Motor neuron (in vitro differentiated cells): ENCODE measurements at regions not wholly inside any gene's neighbourhood (a gene's known extent, or its start where the extent isn't known, plus 50 kb on each side); places are given as distances from the start of the nearest gene placed in this dataset.

Experiments
- ATAC-seq, 8 experiments: fragments of 200-7000 bp; cut with Tn5 transposase; replicated peaks in 6 of 8; 2 replicates each; pipeline ENCODE4 v1.8.0; 2021; ENCODE audit warnings: mild to moderate bottlenecking in 8 of 8, moderate library complexity in 8 of 8
- H3K27ac ChIP-seq, 2 donors: fragments of 250-450 bp; sonication (Bioruptor Pico); 2 replicates each; pipeline ENCODE4 v1.9.0; 2021; ENCODE audit warnings: antibody characterized with exemption in 2 of 2, mild to moderate bottlenecking in 2 of 2, moderate library complexity in 1 of 2
- H3K4me1 ChIP-seq, 2 donors: fragments of 250-450 bp; sonication (Bioruptor Pico); replicated peaks in 1 of 2; 2 replicates each; pipeline ENCODE4 v1.6.1; 2021; ENCODE audit warnings: antibody characterized with exemption in 2 of 2, mild to moderate bottlenecking in 2 of 2, moderate library complexity in 1 of 2
- H3K4me3 ChIP-seq, 5 donors: fragments of 250-450 bp; sonication (Bioruptor Pico); 2 replicates each; pipeline ENCODE4 v1.9.0; 2021; ENCODE audit warnings: antibody characterized with exemption in 5 of 5, mild to moderate bottlenecking in 5 of 5, moderate library complexity in 4 of 5
- WGBS, 10 experiments: fragments of 450-650 bp; shearing (Covaris generic); methylation state at CpG; one replicate each; pipeline ENCODE4 v1.0.0; 2022; 5-methylcytosine and 5-hydroxymethylcytosine counted together
- in situ Hi-C, 9 experiments: fragments of 400-800 bp; cut with MboI; loops; one replicate each; pipeline ENCODE4 v1.15.0; 2021; ENCODE audit warnings: low sequenced_read_pairs in 9 of 9, low pct_unique_long_range_greater_than_20kb in 2 of 9; ENCODE audit not compliant: unreplicated experiment in 9 of 9

GRCh38 chr17:77390870-77391269 is 250.1 kb downstream of the SEC14L1 start:
- H3K27ac ChIP-seq: no peak overlapping the region
- in situ Hi-C loops: no loop called here

GRCh38 chr17:77391668-77392375 is 251.1 kb downstream of the SEC14L1 start:
- H3K27ac ChIP-seq: peak overlapping the region in 1 of 2 donors; percentile 64
- 10 to 100% (median 35%) methylated on average over 1 to 7 of the region's 7 CpGs; no CpG with 5 or more reads in 3 of the 10 experiments for WGBS, 10 experiments
- H3K4me1 ChIP-seq: peaks cover 57 to 63% of the 10 kb centered on the region in 2 donors
- ATAC-seq: peak; percentile 19 to 81 (median 32)
- in situ Hi-C loops: no loop called here
- H3K4me3 ChIP-seq: no peak overlapping the region

More at GRCh38 chr17:77390870-77391269, 250.1 kb downstream of the SEC14L1 start:
- no peak for ATAC-seq
- 51 to 94% (median 78%) methylated on average over 1 to 8 of the region's 12 CpGs; no CpG with 5 or more reads in 4 of the 10 experiments for WGBS, 10 experiments
- Histone ChIP-seq H3K4me3 (no peak overlapping the region), H3K4me1 (peaks cover 63 to 72% of the 10 kb centered on the region in 2 donors)

DNA sequence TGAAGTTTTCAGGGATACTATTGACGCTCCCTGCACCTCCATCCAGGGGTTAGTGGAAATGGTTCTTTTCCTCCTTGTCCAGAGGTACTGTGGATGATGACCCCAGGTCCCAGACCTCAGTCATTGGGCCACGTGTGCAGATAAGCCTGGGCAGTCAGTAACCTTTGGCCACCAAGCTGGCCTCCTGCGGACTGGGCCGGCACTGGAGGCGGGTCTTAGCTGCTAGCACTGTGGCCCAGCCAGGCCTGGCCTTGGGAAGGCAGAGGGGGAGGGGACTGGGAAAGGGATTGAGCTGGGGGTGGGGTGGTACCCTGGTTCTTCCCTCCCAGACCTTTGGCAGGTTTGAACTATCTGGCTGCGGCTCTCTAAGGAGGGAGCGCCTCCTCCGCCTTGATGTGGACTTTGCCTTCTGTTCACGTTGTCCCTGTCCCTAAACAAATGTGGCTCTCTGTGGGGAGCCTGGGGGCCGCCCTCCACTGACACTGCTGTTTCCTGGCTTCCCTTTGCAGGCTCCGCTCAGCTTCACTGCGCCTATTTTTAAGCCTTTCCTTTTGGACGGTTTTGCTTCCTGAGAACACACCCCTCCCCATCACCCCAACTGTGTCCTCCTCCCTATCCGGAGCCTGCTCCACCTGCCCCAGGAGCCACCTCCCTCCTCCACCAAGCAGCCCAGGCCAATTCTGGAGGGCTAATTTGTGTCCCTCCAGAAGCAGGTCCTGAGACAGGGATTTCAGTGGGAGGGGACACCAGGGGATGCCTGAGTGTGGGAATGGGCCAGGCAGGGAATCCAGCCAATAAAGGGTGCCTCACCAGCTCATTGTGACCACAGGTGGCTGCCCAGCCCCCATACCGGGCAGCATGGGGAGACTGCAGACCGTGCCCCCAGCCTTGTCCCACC is 251.9 kb downstream of the SEC14L1 start:
- in situ Hi-C loops: no loop called here
- Histone ChIP-seq H3K4me3 (no peak overlapping the region), H3K27ac (peak overlapping the region in 1 of 2 donors; percentile 64), H3K4me1 (peaks cover 54 to 57% of the 10 kb centered on the region in 2 donors)
- peak in 7 of 8 experiments; percentile 12 to 51 (median 42) for ATAC-seq
- 0 to 31% (median 0%) methylated on average over 1 to 2 of the region's 16 CpGs; no CpG with 5 or more reads in 7 of the 10 experiments for WGBS, 10 experiments

DNA sequence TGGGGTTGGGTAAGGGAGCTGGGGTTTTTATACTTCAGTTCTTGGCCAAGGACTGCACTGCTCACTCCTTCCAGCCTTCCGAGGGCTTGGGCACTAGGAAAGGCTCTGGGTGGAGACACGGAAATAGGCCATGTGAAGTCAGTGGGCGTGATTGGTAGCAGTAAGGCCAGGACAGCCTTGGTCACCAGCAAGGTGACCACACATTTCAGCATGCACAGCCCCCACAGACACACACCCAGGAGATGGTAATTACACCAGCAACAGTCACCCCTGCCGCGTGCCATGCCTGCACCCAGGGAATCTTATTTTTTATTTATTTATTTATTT is 252.5 kb downstream of the SEC14L1 start:
- Histone ChIP-seq H3K27ac (no peak overlapping the region), H3K4me1 (peaks cover 48 to 51% of the 10 kb centered on the region in 2 donors), H3K4me3 (no peak overlapping the region)
- 0 to 100% (median 80%) methylated on average over 1 to 5 of the region's 5 CpGs; no CpG with 5 or more reads in 3 of the 10 experiments for WGBS, 10 experiments
- ATAC-seq: peak in 2 of 8 experiments; percentile 4
- in situ Hi-C loops: no loop called here

GRCh38 chr17:77393867-77394539 is 253.2 kb downstream of the SEC14L1 start:
- in situ Hi-C loops: no loop called here
- Histone ChIP-seq H3K27ac (no peak overlapping the region), H3K4me3 (no peak overlapping the region), H3K4me1 (peaks cover 41 to 43% of the 10 kb centered on the region in 2 donors)
- 80 to 100% (median 95%) methylated on average over 1 to 4 of the region's 10 CpGs; no CpG with 5 or more reads in 4 of the 10 experiments for WGBS, 10 experiments
- ATAC-seq: no peak

GRCh38 chr17:77394540-77395295 is 253.9 kb downstream of the SEC14L1 start:
- Histone ChIP-seq H3K27ac (no peak overlapping the region), H3K4me3 (no peak overlapping the region), H3K4me1 (peaks cover 33 to 36% of the 10 kb centered on the region in 2 donors)
- WGBS, 10 experiments: 10 to 100% (median 75%) methylated on average over 1 to 7 of the region's 15 CpGs; no CpG with 5 or more reads in 4 of the 10 experiments
- in situ Hi-C loops: no loop called here
- ATAC-seq: peak in 3 of 8 experiments; percentile 4 to 60 (median 17)

DNA sequence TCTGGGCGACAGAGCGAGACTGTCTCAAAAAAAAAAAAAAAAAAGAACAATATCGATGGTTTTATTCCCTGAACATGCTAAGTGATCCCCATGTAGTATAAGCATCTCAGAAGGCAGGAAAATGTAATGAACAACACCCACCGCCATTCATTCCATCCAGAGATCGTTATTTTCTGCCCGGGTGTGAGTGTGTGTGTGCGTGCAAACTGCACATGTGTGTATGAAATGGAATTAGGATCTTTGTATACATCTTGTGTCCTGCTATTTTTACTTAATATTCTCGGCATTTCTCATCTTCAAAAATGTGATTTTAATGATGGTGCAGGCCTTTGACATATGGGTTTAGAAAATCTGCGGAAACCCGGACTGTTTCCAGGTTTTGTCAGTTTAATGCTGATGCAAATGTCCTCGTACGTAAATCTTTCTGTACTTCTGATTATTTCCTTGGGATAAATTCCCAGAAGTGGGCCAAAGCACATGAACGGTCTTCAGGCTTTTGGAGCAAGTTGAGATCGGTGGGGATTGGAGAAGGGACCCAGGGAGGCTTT is 254.8 kb downstream of the SEC14L1 start:
- H3K4me3 ChIP-seq: no peak overlapping the region
- in situ Hi-C loops: no loop called here
- peaks cover 29 to 32% of the 10 kb centered on the region in 2 donors for H3K4me1 ChIP-seq
- WGBS, 10 experiments: 55 to 100% (median 83%) methylated on average over 1 to 9 of the region's 14 CpGs
- no peak overlapping the region for H3K27ac ChIP-seq
- no peak for ATAC-seq

GRCh38 chr17:77396610-77397009 is 255.8 kb downstream of the SEC14L1 start:
- H3K27ac ChIP-seq: no peak overlapping the region
- 20 to 100% (median 90%) methylated on average over 1 to 6 of the region's 9 CpGs; no CpG with 5 or more reads in 4 of the 10 experiments for WGBS, 10 experiments
- in situ Hi-C loops: no loop called here

GRCh38 chr17:77398274-77398673 is 257.5 kb downstream of the SEC14L1 start:
- Histone ChIP-seq H3K27ac (no peak overlapping the region), H3K4me1 (peaks cover 5% of the 10 kb centered on the region in 2 donors), H3K4me3 (no peak overlapping the region)
- ATAC-seq: no peak
- WGBS, 10 experiments: 100% methylated on average over 1 of the region's 11 CpGs; no CpG with 5 or more reads in 9 of the 10 experiments
- in situ Hi-C loops: no loop called here

More at GRCh38 chr17:77396610-77397009, 255.8 kb downstream of the SEC14L1 start:
- no peak overlapping the region for H3K4me3 ChIP-seq
- no peak for ATAC-seq
- H3K4me1 ChIP-seq: peaks cover 21 to 22% of the 10 kb centered on the region in 2 donors

- no peak for ATAC-seq
- WGBS, 10 experiments: 80 to 100% (median 88%) methylated on average over 1 to 11 of the region's 16 CpGs; no CpG with 5 or more reads in 5 of the 10 experiments
- no peak overlapping the region for H3K27ac ChIP-seq
- H3K4me3 ChIP-seq: no peak overlapping the region
- H3K4me1 ChIP-seq: peaks cover 3 to 4% of the 10 kb centered on the region in 2 donors
- in situ Hi-C loops: no loop called here
These were observed 258.7 kb downstream of the SEC14L1 start for GRCh38 chr17:77399319-77399957.

DNA sequence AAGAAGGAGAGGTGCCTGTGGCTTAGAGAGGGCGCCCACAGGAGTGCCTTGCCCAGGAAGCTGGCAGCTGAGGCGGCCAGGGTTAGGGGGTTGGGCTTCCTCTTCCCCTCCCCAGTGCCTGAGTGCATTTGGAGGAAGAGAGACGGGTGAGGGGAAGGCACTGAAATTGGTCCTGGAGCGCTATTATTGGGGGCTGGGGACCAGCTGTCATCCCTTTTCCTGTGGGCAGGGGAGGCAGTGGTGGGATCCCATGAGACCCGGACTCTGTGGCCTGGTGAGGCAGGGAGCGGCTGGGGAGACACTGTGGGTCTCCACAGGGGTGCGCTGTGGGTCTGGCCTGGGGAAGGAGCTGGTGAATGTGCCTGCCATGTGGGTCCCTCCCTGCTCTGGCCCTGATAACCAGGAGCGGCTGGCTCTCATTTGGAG is 259.7 kb downstream of the SEC14L1 start:
- no peak overlapping the region for H3K4me3 ChIP-seq

More for the DNA sequence above, 259.7 kb downstream of the SEC14L1 start:
- ATAC-seq: peak; percentile 71 to 96 (median 80)
- WGBS, 10 experiments: 0 to 88% (median 87%) methylated on average over 1 to 6 of the region's 8 CpGs; no CpG with 5 or more reads in 7 of the 10 experiments
- H3K4me1 ChIP-seq: peaks cover 0 to 4% of the 10 kb centered on the region in 2 donors
- in situ Hi-C loops: no loop called here
- no peak overlapping the region for H3K27ac ChIP-seq
